GM21447 (cell line): ENCODE measurements at regions not wholly inside any gene's neighbourhood (a gene's known extent, or its start where the extent isn't known, plus 50 kb on each side); places are given as distances from the start of the nearest gene placed in this dataset.

ENCODE experiments used
- ATAC-seq: cut with Tn5 transposase; IDR thresholded peaks from one replicate; pipeline ENCODE4 v1.9.1; 2021; ENCODE audit not compliant: unreplicated experiment

DNA sequence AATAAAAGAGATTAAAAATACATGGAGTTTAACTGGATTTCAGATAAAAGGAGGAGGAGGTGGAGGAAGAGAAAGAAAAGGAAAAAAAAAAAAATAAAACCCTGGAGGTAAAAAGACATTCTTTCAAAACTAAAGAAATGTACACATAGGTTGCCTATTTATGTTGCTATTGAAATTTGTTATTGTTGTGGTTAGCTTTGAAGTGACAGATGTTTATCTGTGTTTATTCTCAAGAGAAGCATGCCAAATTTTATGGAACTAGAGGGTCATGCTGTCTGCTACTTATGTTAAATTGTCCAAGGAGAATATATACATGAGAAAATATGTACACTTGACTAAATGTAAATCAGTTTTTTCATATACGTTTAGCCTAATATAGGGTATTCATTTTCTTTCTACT, 653.2 kb downstream of the DCDC2C start:
- no peak for ATAC-seq

DNA sequence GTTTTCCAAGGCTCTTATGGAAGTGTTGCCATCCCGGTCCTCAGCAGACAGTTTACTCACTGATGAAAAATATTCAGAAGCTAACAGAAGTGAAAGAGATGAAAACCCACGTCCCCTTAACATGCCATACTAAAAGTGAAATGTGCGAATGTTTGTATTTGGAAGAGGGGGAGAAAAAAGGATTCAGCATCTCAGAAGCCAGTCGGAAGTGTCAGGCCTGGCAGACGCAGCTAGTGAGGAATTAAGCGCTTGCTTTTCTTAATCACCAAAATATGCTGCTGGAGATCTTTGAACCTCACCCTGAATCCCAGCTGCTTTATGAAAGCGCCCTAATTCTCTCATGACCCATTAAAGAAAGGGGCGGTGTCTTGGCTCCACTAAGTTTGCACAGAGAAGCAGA, 653.7 kb downstream of the DCDC2C start:
- ATAC-seq = no peak

DNA sequence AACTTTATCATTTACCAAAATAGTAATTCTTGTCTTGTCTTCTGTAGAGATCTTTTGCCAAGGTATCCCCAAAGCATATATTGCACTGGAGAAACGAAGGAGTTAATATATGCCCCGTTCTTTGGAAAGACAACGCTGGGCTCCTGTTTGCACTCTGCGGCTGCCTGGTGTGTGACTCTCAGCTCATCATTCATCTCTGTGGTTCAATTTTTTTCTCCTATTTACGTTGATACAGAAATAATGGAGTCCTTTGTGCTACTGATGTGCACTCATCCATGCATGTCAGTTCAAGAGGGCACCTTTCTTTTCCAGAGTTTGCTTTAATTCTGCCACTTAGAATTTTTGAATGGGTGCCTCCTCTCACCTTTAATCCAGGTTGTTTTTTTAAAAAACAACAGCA, 655.5 kb downstream of the DCDC2C start:
- ATAC-seq = no peak

DNA sequence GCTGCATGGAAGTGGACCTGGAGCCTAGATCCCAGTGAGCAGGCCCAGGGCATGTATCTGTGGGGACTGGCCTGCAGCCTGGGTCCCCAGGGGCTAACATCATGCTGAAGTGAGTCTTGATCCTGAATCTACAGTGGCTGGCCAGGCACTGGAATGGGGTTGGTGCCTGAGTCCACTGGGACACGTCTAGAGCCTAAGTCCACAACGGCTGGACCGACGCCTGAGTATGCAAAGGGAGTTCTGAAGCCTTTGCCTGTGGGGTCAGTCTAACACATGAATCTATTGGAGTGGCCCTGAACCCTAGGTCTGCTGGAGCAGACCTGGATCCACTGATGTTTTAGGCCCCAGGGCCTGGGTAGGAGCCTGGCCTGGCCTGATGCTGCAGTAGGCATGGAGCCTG, 665.5 kb downstream of the DCDC2C start:
- ATAC-seq = no peak

DNA sequence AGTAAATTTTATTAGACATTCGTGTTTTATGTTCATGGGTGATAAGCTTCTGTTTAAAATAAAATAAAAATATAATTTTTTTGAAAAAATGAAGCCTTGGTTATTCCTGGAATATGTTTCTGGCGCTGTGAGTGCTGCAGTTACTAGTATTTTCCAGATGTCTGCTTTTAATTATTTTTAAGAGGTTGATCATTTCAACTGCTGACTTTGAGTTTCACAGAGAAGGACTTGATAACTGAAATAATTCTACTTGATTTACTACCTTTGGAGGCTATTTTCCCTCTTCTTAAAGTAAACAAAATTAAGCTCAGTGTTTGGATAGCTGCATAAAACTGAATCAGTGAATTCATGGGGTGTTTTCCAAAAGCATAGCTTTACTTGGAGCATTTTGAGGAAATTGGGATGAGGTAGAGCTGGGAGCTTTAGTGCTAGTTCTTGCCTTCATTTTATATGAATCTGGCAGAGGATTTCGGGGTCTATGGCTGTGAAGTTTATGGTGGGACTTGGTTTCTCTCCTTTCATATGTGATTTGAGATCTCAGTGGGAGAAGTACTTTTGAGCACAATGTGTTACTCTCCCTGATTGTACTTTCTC, 666.5 kb downstream of the DCDC2C start:
- no peak for ATAC-seq

DNA sequence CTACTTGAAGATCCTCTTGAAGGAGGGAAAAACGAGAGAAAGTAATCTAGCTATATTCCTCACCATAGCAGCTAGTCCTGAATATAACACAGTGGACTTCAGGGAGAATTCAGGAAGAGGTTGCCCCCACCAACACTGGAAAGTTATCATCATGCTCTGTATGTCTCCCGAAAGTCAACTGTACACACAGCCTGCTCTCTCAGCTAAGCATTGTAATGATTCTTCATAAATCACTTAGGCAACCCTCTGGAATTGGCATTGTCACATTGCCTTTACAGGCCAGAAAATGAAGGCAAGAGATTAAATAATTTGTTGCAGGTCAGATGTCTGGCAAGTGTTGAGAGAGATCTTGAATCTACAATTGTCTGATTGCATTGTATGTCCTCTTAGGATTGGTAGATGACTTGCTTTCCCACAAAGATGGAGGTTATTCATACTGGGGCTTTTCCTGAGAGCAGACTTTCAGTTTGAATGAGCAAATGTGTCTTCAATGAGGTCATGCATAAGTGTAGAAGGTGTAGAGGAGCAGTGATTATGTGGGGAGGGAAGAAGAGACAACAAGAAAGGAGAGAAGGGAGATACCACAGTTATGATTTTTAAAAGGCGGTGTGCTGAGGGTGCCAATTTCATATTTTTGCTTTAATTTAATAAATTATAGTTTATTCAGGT, 667.2 kb downstream of the DCDC2C start:
- no peak for ATAC-seq

DNA sequence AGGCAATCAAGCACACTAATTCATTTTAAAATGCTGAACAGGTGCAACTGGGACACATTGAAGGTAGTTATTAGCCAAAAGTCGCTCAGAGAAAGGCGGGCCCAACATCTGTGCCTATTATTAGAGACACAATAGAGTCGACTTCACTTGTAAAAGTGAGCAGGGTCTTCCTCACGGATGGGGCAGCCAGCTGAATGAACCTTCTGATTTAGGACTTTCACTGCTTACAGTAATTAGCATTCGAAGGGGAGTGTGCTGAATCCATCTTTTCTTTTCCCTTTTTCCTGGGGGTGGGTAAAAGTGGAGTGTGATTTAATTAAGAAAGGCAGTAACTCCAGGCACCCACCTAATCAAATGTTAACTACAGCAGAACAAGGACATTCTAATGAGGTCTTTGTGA, 677.7 kb downstream of the DCDC2C start:
- ATAC-seq = no peak

DNA sequence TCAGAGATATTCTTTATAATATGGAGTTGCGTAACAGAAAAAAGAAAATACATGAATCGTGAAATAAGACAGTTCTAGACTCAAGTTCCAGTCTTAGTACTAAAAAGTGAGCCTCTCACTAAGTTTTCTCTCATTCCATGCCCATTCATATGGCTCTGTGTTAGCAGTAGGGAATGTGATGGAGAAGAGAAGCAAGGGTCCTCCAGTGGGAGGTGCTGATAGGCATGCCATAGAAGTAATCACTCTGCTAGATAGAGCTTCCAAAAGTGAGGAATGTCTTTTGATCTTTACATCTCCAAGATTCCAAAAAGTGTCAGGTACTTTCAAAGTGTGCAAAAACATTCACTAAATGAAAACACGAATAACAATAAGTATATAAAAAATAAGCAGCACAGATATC, 678.4 kb downstream of the DCDC2C start:
- ATAC-seq = no peak

DNA sequence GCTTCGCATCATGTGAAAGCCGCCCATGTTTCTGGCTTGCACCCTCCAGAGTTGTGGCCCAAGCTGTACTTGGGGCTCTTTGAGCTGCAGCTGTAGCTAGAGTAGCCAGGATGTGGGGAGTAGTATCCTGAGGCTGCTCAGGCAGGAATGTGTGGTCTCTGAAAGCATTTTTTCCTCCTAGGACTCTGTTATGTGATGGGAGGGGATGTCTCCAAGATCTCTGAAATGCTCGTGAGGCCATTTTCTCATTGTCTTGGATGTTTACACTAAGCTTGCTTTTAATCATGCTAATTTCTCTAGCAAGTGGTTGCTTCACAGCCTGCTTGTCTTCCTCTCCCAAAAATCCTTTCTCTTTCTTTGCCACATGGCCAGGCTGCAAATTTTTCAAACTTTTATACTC, 687.6 kb downstream of the DCDC2C start:
- ATAC-seq = no peak

DNA sequence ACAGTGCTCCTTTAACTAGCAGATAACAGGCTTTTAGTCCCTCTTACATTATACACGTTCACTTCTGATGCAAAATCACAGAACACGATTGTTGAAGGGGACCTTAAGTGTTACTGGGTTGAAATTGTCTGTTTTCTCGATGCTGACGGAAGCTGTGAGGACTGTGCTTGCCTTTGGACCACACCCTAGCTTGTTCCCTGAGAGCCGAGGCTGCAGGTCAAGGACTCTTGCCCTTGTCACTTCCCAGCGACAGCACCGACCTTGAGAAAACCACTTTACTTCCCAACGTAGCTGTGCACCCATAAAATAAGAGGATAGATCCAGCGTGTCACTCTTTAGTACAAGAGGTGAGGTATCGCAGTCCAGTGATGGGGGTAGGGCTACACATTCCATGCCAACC, 701.0 kb downstream of the DCDC2C start:
- ATAC-seq = no peak

DNA sequence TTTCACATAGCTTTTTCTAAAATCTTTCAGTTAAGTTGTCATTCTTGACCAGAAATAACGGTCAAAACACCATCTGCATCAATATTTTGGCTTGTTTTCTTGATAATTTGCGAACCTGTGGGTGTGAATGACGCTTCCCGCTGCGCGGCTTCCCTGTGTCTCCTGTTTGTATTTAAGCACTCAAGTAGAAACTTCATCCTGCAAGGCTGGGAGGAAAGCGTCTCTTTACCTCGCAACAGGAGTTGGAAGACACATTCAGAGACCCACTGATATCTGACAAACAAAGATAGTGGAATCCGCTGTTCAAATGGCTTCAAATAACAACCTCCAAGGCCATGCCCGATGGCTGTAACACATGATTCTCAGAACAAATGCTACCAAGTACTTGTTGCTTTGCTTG, 704.9 kb downstream of the DCDC2C start:
- no peak for ATAC-seq

DNA sequence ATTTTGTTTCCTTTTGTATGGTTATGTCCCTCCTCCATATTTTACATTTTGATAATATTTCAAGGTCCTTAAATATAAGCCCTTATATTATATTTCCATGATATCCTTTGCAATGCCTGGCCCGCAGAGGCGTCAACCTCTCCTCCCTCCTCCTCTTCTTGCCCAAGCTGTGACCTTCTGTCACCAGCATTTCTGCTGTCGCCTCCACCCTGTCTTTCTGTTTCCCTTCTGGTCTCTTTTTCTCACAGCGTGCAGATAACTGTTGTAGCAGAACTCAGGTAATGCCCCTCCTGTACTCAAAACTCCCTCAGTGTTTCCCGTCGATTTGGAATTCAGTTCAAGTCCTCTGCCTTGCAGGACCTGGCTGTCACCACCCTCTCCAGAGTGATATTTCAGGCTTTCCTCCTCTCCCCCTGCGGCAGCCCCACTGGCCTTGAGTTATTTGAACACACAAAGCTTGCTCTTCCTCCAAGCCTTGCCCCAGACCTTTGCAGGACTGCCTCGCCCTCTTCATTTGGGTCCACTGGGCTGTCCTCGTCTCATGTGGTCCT, 709.3 kb downstream of the DCDC2C start:
- ATAC-seq = no peak

DNA sequence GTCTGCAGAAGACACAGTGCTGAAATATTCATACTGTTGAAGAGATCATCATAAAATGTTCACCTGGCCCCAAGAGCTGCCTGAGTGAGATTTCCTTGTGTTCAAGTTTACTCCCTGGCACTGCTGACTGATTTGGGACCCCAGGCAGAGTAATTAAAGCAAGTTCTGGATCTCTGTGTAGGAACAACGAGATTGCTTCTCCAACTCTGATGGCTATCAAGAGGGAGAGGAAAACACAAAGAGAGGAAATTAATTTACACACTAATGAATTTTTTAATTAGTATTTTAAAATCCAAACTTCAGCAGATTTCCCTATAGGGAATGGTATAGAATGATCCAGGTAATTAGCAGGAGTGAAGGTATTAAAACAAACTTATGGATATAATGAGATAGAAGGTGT, 711.8 kb downstream of the DCDC2C start:
- ATAC-seq = no peak

DNA sequence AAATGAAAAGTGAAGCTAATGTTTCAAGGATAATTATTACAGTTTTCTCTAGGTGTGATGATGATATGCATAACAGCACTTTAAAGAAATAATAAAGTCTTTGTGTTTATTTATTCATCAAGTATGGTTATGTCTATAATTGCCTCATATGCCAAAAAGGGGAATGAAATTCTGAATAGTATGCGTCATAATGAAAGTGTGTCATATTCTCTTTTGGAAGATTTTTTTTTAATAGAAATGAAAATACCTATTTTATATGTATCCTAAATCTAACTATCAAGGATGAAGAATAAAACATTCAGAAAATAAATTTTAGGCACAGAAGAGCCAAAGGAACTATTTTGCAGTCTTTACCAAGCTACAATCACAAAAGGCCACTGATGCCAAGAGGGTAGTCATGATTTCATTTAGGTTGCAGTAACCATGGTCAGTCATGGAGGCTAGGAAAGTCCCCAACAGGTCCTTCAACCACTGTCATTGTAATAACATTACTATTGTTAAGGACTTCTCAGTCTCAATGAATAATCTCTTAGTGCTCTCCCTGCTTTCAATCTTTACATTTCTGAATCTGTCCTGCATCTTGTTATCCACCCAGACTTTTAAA, 712.5 kb downstream of the DCDC2C start:
- no peak for ATAC-seq

DNA sequence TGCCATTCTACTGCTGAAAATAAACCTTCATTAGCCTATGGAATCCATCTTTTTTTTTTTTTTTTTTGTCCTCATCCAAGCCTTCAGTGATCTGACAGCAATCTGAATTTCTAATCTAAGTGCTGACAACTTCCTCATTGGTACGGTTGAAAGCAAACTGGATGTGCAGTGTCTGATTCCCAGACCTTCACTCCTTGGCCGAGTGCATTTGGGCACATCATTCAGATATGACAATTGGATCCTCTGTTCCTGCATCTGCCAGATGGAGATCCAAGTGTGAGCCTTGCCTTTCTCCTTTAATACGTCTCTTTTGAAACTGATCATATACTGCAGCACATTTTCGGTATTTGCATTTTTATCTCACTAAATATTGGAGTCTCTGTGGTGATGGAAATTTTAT, 713.1 kb downstream of the DCDC2C start:
- ATAC-seq = no peak

DNA sequence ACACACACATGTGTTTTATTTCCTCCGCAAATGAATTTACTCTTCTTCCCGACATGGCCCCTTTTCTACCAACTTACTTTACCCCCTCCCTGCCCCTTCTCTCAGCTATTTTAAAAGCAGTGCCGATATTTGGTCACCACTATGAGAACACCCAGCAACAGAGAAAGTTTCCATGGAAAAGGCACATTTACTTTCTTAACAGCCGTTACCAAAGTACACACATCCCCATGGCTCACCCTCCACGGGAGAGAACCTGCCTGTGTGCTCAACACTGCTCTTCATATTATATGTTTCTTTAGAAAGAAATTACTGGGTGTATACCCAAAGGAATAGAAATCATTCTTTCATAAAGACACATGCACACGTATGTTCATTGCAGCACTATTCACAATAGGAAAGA, 714.4 kb downstream of the DCDC2C start:
- no peak for ATAC-seq

DNA sequence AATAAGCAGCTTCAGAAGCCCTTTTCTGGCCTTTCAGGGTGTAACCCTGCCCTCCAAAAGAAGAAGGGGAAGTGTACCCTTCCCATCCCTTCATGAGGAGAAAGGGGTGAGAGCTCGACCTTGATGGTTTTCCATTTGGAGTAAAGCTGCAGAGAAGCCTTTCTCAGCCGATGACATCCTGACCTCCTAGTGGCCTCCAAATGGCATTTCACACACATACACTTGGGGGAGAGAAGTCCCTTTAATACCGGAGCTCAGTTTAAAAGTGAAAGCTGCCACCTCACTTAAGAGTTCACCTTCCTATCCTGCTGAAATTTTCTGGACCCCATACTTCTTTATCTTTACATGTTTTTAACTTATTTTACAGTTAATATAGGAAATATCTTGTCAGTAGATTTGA, 716.7 kb downstream of the DCDC2C start:
- ATAC-seq = no peak

DNA sequence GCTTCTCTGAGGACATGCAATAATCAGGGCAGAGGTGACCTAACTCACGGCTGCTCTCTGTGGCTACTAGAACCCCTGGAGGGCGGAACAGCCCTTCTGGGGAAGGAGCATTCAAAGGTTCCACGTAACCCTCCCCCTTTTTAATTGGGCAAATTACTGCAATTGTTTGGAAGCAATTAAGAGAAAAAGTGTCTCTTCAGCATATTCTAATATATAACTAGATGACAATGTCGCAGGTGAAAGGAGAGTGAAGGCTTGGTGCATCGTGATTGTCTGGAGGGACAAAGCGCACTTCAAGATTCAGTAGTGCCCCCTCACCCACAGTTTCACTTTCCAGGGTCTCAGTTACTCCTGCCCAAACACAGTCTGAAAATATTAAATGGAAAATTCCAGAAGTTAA, 720.8 kb downstream of the DCDC2C start:
- ATAC-seq = no peak

DNA sequence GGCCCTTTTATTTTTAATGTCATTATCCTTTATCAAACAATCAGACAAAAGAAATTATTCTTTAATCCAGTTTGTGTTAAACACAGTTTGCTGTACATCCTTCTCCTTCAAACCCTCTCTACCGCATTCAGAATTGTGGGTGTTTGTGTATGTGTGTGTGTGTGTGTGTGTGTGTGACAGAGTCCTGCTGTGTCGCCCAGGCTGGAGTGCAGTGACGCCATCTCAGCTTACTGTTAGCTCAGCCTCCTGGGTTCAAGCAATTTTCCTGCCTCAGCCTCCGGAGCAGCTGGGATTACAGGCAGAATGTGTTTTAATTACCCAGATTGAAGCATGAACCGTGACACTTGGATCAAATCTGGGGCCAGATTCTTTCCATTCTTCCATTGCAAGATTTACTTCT, 723.7 kb downstream of the DCDC2C start:
- no peak for ATAC-seq

DNA sequence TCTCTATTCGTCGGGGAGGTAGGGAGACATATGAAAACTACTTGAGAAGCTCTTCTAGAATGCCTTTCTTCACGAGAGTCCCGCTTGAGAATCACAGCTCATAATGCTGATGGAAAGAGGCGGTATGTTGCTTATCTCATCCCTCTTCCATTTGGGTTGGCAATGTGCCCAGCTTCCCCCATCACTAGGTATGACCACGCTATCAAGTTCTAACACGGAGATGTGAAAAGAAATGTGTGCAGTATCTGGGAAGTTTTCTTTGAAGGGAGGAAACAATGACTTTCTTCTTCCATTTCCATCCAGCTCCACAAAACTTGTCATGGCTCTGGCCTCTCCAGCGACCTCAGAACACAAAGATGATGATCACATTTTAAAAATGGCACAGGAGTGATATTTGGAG, 742.4 kb downstream of the DCDC2C start:
- no peak for ATAC-seq

DNA sequence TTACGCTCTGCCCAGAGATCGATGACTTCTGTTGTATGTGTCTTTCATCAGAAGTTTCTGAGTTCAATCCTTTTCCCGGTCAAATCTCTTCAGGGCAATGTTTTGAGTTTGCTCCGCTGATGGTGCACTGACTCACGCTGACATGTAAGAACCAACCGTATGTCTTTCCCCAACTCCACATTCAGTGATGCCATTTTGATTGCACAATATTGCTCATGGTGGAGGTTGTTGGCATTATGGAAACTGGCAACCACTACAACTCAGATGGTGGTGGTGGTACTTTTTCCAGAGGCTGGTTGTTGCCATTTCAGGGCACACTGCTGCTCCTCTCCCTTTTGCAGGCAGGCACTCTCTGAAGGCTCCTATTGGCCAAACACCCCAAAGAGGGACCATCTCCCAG, 751.5 kb downstream of the DCDC2C start:
- no peak for ATAC-seq

DNA sequence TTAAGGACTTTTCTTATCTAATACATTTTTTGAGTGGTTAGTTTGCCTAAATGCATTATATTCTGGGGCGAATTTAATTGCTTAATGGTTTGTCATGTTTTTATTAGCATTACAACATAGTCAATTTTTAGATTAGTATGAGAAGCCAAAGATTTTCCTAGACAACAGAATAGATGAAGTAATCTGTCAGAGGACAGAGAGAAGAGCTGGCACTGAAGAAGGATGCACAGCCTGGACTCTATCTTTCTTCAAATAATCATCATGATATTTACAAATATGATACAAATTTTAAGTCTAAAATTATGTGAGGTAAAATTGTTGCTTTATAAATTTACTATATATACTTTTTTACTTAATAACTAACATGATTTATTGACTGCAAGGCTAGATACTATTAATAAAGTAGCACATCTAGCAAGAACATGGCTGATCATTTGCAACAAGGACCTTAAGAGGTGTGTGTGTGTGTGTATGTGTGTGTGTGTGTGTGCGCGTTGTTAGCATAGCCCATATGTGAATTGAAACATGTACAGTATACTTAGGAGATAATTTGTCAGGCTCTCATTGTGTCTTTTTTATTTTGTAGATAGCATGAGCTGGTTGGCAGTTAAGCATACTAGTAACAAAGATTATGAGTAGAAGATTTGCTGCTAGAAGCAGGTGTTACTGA, 752.2 kb downstream of the DCDC2C start:
- ATAC-seq = no peak
